GM12875 (cell line): ENCODE measurements at regions not wholly inside any gene's neighbourhood (a gene's known extent, or its start where the extent isn't known, plus 50 kb on each side); places are given as distances from the start of the nearest gene placed in this dataset.

Source experiments
- H3K4me3 ChIP-seq: one replicate; pipeline ENCODE4 v1.5.1; 2011; ENCODE audit warnings: low read depth, low read length, control low read depth
- CTCF ChIP-seq: IDR thresholded peaks from 2 replicates; pipeline ENCODE4 v1.5.1; 2011; ENCODE audit warnings: low read depth, mild to moderate bottlenecking, control low read depth, inconsistent platforms, low read length, moderate library complexity, borderline replicate concordance; ENCODE audit not compliant: insufficient read depth

- no peak overlapping the region for H3K4me3 ChIP-seq
- TF ChIP-seq CTCF = no peak
Observed at GRCh38 chr1:244352156-244352830, 99.4 kb downstream of the ADSS2 start.

GRCh38 chr1:244353551-244354091, 98.1 kb downstream of the ADSS2 start:
- no peak overlapping the region for H3K4me3 ChIP-seq
- no peak for TF ChIP-seq CTCF

GRCh38 chr1:244354810-244355278, 96.9 kb downstream of the ADSS2 start:
- no peak overlapping the region for H3K4me3 ChIP-seq
- no peak for TF ChIP-seq CTCF

GRCh38 chr1:244356376-244356775, 95.3 kb downstream of the ADSS2 start:
- H3K4me3 ChIP-seq = no peak overlapping the region
- no peak for TF ChIP-seq CTCF
